Erythroblast (primary cell): ENCODE measurements at regions not wholly inside any gene's neighbourhood (a gene's known extent, or its start where the extent isn't known, plus 50 kb on each side); places are given as distances from the start of the nearest gene placed in this dataset.

Experiments
- GATA1 ChIP-seq: IDR thresholded peaks from 2 replicates; pipeline ENCODE4 v1.6.1; 2011; ENCODE audit warnings: low read depth, mild to moderate bottlenecking, control low read depth, low read length, moderate library complexity
- POLR2A ChIP-seq: IDR thresholded peaks from 2 replicates; pipeline ENCODE4 v1.6.1; 2011; ENCODE audit warnings: mild to moderate bottlenecking, low read length

DNA sequence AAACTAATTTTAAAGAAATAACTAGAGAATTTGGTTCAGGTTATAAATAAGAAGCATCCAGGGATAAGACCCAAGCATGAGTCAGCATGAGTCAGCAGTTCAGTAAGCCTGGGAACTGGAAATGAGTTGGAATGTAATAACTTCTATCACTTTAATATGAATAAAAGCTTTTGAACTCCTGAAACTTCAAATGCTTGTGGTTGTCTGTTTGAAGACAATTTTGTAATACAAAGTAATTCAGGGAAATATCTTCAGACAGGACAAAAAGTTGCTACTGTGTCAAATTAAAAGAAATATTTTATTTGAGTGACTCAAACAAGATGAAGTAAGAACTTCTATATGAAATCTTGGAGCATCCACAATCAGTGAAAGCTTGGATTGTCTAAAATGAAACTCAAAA lies 331.2 kb upstream of the DAB2 start:
- TF ChIP-seq POLR2A (no peak), GATA1 (no peak)
